ENCODE measurements at regions not wholly inside any gene's neighbourhood (a gene's known extent, or its start where the extent isn't known, plus 50 kb on each side); places are given as distances from the start of the nearest gene placed in this dataset.

DNA sequence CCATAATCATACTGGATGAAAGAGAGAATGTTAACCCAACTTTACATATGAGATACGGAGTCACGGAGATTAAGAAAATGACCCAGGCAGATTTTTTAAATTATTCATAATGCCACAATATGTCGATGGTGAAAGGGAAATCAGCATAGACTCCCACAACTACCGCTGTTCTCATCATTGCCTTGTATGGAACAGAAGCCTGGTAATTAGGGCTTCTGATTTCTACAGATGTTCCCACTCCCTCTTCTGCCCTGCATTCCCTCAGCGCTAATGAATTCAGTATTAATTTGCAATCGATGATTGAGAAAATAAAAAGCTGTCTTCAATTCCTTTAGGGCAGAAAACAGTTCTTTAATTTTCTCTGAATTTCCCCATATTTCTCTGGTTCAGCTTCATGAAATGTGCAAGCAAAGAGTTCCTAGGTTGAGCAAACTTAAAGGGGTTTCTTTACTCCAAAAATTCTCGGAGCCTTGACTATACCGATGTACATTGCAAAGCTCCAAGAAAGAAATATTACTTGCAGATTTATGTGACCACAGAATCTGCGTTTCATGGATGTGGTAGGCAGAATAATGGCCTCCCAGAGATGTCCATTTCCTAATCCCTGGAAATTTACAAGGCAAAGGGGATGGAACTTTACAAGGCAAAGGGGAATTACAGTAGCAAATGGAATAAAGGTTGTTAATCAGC lies 134.9 kb upstream of the ZC3H12C start:
- TF ChIP-seq, protein P1, sequence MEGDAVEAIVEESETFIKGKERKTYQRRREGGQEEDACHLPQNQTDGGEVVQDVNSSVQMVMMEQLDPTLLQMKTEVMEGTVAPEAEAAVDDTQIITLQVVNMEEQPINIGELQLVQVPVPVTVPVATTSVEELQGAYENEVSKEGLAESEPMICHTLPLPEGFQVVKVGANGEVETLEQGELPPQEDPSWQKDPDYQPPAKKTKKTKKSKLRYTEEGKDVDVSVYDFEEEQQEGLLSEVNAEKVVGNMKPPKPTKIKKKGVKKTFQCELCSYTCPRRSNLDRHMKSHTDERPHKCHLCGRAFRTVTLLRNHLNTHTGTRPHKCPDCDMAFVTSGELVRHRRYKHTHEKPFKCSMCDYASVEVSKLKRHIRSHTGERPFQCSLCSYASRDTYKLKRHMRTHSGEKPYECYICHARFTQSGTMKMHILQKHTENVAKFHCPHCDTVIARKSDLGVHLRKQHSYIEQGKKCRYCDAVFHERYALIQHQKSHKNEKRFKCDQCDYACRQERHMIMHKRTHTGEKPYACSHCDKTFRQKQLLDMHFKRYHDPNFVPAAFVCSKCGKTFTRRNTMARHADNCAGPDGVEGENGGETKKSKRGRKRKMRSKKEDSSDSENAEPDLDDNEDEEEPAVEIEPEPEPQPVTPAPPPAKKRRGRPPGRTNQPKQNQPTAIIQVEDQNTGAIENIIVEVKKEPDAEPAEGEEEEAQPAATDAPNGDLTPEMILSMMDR (IDR thresholded peaks at IDR 0.05), result no peak
- TF ChIP-seq POLR2A (IDR thresholded peaks at IDR 0.05), result no peak

All from prostate gland (tissue), 2 donors.